NCI-H2196 treated with DMSO at 0.1 percent for 48 hours (cell line): ENCODE measurements at regions not wholly inside any gene's neighbourhood (a gene's known extent, or its start where the extent isn't known, plus 50 kb on each side); places are given as distances from the start of the nearest gene placed in this dataset.

ENCODE experiments used
- DNase-seq: peaks from one replicate; lab custom pipeline; 2025; ENCODE audit not compliant: unreplicated experiment; lab: John Stamatoyannopoulos, UW

GRCh38 chr10:109529258-109529657, 394.1 kb downstream of the XPNPEP1 start:
- DNase-seq: no peak

GRCh38 chr10:109517748-109518147, 405.6 kb downstream of the XPNPEP1 start:
- no peak for DNase-seq

GRCh38 chr10:109504401-109504800, 418.9 kb downstream of the XPNPEP1 start:
- DNase-seq: no peak

GRCh38 chr10:109487691-109488090, 435.6 kb downstream of the XPNPEP1 start:
- no peak for DNase-seq

GRCh38 chr10:109480836-109481235, 442.5 kb downstream of the XPNPEP1 start:
- no peak for DNase-seq

- no peak for DNase-seq
These were observed 447.4 kb downstream of the XPNPEP1 start for GRCh38 chr10:109475711-109476421.

- no peak for DNase-seq
These were observed 448.5 kb downstream of the XPNPEP1 start for GRCh38 chr10:109474812-109475211.

GRCh38 chr10:109474261-109474660, 449.1 kb downstream of the XPNPEP1 start:
- no peak for DNase-seq

- DNase-seq: no peak
These were observed 455.8 kb downstream of the XPNPEP1 start for GRCh38 chr10:109467551-109467950.

GRCh38 chr10:109464949-109465348, 458.4 kb downstream of the XPNPEP1 start:
- DNase-seq: no peak

GRCh38 chr10:109457302-109457638, 466.0 kb downstream of the XPNPEP1 start:
- no peak for DNase-seq

GRCh38 chr10:109456566-109457301, 466.6 kb downstream of the XPNPEP1 start:
- DNase-seq: no peak

- DNase-seq: no peak
These were observed 468.6 kb downstream of the XPNPEP1 start for GRCh38 chr10:109454691-109455090.

- DNase-seq: no peak
These were observed 471.4 kb downstream of the XPNPEP1 start for GRCh38 chr10:109451879-109452278.

- no peak for DNase-seq
These were observed 472.6 kb downstream of the XPNPEP1 start for GRCh38 chr10:109450702-109451101.

- DNase-seq: no peak
These were observed 489.9 kb downstream of the XPNPEP1 start for GRCh38 chr10:109433434-109433833.

GRCh38 chr10:109432281-109432680, 491.0 kb downstream of the XPNPEP1 start:
- no peak for DNase-seq

GRCh38 chr10:109430799-109431198, 492.5 kb downstream of the XPNPEP1 start:
- DNase-seq: no peak

- no peak for DNase-seq
These were observed 493.1 kb downstream of the XPNPEP1 start for GRCh38 chr10:109430043-109430760.

GRCh38 chr10:109428775-109429491, 494.4 kb downstream of the XPNPEP1 start:
- DNase-seq: no peak

- no peak for DNase-seq
These were observed 495.9 kb downstream of the XPNPEP1 start for GRCh38 chr10:109427411-109427810.
